ENCODE measurements at regions not wholly inside any gene's neighbourhood (a gene's known extent, or its start where the extent isn't known, plus 50 kb on each side); places are given as distances from the start of the nearest gene placed in this dataset.

DNA sequence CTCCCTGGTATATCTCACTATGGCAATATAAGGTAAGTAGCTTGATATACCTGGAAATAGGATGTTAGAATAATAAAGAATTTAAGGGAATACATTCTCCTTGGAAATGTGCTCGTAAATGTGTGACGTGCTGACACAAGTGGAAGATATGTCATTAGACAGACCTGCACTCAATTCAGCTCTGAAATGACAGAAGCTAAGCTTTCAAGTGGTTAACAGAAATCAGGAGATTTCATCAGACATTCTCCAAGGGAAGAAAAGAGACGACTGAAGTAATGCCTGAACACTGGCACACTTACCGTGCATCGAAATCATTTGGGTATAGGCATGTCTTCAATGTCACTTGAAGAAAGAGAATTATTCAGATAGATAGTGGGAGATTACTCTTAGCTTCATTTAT is 933.3 kb upstream of the CTNND2 start:
- H3K4me3 ChIP-seq (ENCODE audit: low read depth, low read length), result no peak overlapping the region
- TF ChIP-seq, protein P1, sequence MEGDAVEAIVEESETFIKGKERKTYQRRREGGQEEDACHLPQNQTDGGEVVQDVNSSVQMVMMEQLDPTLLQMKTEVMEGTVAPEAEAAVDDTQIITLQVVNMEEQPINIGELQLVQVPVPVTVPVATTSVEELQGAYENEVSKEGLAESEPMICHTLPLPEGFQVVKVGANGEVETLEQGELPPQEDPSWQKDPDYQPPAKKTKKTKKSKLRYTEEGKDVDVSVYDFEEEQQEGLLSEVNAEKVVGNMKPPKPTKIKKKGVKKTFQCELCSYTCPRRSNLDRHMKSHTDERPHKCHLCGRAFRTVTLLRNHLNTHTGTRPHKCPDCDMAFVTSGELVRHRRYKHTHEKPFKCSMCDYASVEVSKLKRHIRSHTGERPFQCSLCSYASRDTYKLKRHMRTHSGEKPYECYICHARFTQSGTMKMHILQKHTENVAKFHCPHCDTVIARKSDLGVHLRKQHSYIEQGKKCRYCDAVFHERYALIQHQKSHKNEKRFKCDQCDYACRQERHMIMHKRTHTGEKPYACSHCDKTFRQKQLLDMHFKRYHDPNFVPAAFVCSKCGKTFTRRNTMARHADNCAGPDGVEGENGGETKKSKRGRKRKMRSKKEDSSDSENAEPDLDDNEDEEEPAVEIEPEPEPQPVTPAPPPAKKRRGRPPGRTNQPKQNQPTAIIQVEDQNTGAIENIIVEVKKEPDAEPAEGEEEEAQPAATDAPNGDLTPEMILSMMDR (IDR thresholded peaks at IDR 0.05; ENCODE audit: low read depth, low read length), result no peak

DNA sequence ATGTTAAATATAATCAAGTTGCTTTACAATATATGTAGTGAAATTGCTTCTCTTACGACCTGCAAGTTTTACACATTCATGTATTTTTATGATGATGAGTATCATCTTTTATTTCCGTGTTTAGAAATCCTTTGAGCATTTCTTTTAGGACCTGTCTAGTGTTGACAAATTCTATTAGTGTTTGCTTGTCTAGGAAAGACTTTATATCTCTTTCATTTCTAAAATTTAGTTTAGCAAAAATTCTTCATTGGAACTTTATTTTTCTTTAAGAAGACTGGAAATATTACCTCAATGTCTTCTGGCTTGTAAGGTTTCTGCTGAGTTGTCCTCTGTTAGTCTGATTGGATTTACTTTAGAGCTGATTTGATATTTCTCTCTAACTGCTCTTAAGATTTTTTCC is 920.9 kb upstream of the CTNND2 start:
- TF ChIP-seq, protein P1 (IDR thresholded peaks at IDR 0.05; ENCODE audit: low read depth, low read length), result no peak
- no peak overlapping the region for H3K4me3 ChIP-seq (ENCODE audit: low read depth, low read length)

DNA sequence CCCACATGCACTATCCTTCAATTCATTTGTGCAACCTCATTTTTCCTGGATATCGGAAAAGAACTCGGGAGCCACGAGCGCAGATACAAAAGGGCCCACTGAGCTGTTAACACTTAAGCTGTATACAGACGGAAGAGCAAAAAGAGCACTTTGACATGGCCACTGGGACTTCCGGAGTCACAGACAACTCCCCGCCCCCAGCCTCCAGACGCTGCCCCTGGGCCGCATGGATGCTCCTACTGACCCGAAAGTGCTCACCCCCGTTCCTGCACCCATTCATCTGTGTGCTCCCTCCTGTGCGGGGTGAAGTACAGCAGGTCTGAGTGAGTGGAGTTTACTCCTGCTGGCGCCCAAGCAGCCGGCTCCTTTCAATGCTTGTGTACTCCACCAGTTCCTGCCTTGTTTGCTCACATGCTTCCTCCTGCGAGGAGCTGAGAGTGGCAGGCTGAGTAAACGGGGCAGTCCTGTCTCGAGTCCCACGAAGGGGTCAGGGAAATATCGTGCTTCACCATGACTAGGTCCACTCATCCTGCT is 901.0 kb upstream of the CTNND2 start:
- H3K4me3 ChIP-seq (ENCODE audit: low read depth, low read length), result no peak overlapping the region
- TF ChIP-seq, protein P1 (IDR thresholded peaks at IDR 0.05; ENCODE audit: low read depth, low read length), result no peak

DNA sequence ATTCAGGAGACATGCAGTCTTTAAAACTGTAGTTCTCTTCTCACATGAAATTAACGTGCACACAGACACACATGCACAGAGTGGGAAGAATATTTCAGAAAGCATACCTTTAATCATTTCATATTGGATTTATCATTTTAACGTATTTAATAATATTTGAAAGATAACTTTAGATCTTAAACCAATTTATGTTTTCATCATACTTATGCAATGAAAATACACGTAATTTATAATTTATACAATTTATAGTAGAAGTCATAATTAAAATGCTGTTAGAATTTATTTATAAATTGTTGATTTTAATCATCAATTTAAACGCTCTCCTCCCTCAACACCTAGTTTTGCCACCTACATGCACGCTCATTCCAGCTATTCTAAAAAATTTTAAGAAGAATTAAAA is 894.9 kb upstream of the CTNND2 start:
- TF ChIP-seq, protein P1 (IDR thresholded peaks at IDR 0.05; ENCODE audit: low read depth, low read length), result no peak
- H3K4me3 ChIP-seq (ENCODE audit: low read depth, low read length), result no peak overlapping the region

DNA sequence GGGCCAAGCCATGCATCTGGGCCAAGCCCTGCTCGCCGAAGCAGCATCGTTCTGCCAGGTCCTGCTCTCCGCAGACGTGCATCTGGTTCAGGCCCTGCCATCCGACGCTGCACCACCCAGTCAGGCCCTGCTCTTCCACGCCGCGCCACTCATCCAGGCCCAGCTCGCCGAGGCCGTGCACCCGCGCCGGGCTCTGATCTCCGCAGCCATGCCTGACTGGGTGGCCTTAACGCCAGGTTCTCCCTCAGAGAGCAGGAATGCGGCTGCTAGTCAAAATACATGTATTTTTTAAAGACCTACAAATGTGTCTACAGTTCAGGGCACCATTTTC is 891.1 kb upstream of the CTNND2 start:
- TF ChIP-seq, protein P1 (IDR thresholded peaks at IDR 0.05; ENCODE audit: low read depth, low read length), result no peak
- no peak overlapping the region for H3K4me3 ChIP-seq (ENCODE audit: low read depth, low read length)

DNA sequence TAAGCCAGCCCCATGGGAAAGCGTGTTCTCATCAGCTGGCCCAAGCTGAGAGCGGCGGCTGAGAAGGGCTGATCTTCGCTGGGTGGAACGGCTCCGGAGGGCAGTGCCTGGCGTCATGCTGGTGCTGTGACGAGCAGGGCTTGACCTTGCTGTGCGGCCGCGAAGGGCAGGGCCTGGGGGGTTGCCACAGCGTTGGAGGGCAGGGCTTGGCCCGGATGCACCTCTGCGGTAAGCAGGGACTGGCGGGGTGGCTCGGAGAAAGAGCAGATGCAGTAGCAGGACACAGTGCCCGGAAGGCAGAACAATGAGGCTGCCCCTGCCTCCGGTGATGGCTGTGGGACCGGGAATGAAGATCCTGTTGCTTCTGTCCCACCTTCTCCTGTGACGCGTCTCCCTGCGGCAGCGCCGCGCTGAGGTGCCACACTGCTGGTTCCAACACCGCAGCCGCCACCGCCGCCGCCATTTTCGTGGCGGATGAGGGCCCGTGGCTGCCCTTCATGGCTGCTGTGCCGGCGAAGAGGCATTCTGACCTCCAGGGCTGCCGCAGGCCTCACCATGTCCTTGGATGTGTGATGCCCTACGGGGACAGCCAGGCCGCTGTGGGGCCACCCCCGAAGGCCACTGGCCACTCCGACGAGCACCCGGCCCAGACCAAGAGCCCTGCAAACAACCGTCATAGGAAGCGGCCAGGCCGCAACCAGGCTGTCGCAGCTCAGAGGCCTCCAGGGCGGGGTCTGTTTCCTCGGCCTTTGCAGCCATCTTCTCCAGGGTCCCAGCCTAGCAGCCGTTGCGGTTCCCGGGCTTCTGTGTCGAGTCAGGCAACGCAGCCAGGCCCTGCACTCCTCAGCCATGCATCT is 890.5 kb upstream of the CTNND2 start:
- H3K4me3 ChIP-seq (ENCODE audit: low read depth, low read length), result no peak overlapping the region
- TF ChIP-seq, protein P1 (IDR thresholded peaks at IDR 0.05; ENCODE audit: low read depth, low read length), result no peak

DNA sequence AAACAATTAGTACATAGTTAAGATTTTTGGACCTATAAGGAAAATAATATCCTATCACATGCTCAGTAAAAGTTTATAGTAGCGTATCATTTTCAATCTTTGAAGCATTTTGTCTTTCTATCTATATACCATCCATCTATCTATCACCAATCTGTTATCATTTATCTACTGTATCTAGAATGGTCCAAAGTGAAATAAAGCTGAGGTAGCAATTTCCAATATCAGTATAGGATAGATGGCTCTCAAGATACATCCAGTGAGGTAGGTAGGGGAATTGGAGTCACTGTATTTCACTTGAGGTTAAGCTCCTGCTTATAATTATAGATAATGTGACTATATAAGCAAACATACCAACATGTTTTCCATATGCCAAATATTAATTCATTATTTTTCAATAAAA is 889.1 kb upstream of the CTNND2 start:
- TF ChIP-seq, protein P1 (IDR thresholded peaks at IDR 0.05; ENCODE audit: low read depth, low read length), result no peak
- no peak overlapping the region for H3K4me3 ChIP-seq (ENCODE audit: low read depth, low read length)
